Astrocyte (in vitro differentiated cells and primary cell): ENCODE measurements at regions not wholly inside any gene's neighbourhood (a gene's known extent, or its start where the extent isn't known, plus 50 kb on each side); places are given as distances from the start of the nearest gene placed in this dataset.

ENCODE experiments used
- DNase-seq: peaks from one replicate; pipeline ENCODE4 v3.0.0-alpha.2; 2010; ENCODE audit warnings: low read depth
- FAIRE-seq: peaks from 2 replicates; lab custom pipeline; 2011; peaks lifted over from hg19 to GRCh38; lab: Jason Lieb, UNC
- H2AFZ ChIP-seq: 2 replicates; pipeline ENCODE4 v1.6.0; 2012; ENCODE audit warnings: low read depth, low read length, inconsistent platforms
- H3K27ac ChIP-seq: 2 replicates; pipeline ENCODE4 v1.5.1; 2011; ENCODE audit warnings: low read depth, low read length, inconsistent platforms
- H3K27me3 ChIP-seq: 2 replicates; pipeline ENCODE4 v1.6.0; 2011; ENCODE audit warnings: low read length, inconsistent platforms; ENCODE audit not compliant: insufficient read depth
- H3K36me3 ChIP-seq: 2 replicates; pipeline ENCODE4 v1.5.1; 2011; ENCODE audit warnings: low read length, inconsistent platforms; ENCODE audit not compliant: insufficient read depth
- H3K4me1 ChIP-seq: 2 replicates; pipeline ENCODE4 v1.5.1; 2011; ENCODE audit warnings: low read length, inconsistent platforms; ENCODE audit not compliant: insufficient read depth
- H3K4me2 ChIP-seq: 2 replicates; pipeline ENCODE4 v1.6.0; 2012; ENCODE audit warnings: low read length, inconsistent platforms
- H3K4me3 ChIP-seq: 2 replicates; pipeline ENCODE4 v1.5.1; 2011; ENCODE audit warnings: low read depth, mild to moderate bottlenecking, low read length, inconsistent platforms; ENCODE audit not compliant: insufficient read depth
- H3K79me2 ChIP-seq: 2 replicates; pipeline ENCODE4 v1.6.0; 2012; ENCODE audit warnings: mild to moderate bottlenecking, low read length, inconsistent platforms; ENCODE audit not compliant: insufficient read depth
- H3K9ac ChIP-seq: 2 replicates; pipeline ENCODE4 v1.6.0; 2012; ENCODE audit warnings: mild to moderate bottlenecking, low read length, inconsistent platforms
- H3K9me3 ChIP-seq: 2 replicates; pipeline ENCODE4 v1.5.1; 2012; ENCODE audit warnings: low read depth, mild to moderate bottlenecking, low read length, inconsistent platforms; ENCODE audit not compliant: insufficient read depth
- H4K20me1 ChIP-seq: 2 replicates; pipeline ENCODE4 v1.6.0; 2012; ENCODE audit warnings: low read length, inconsistent platforms; ENCODE audit not compliant: insufficient read depth
- H3K27ac Mint-ChIP-seq: one replicate; pipeline ENCODE4 v1.8.0; 2021; ENCODE audit warnings: mild to moderate bottlenecking, mixed read lengths; ENCODE audit not compliant: unreplicated experiment
- H3K27me3 Mint-ChIP-seq: one replicate; pipeline ENCODE4 v1.8.0; 2021; ENCODE audit warnings: low read depth, mixed read lengths; ENCODE audit not compliant: unreplicated experiment
- H3K36me3 Mint-ChIP-seq: one replicate; pipeline ENCODE4 v1.8.0; 2021; ENCODE audit warnings: low read depth, mixed read lengths; ENCODE audit not compliant: unreplicated experiment
- H3K4me1 Mint-ChIP-seq: one replicate; pipeline ENCODE4 v1.8.0; 2021; ENCODE audit warnings: low read depth, mixed read lengths; ENCODE audit not compliant: unreplicated experiment
- H3K4me3 Mint-ChIP-seq: one replicate; pipeline ENCODE4 v1.8.0; 2021; ENCODE audit warnings: mild to moderate bottlenecking, moderate library complexity, mixed read lengths; ENCODE audit not compliant: unreplicated experiment
- H3K9me3 Mint-ChIP-seq: one replicate; pipeline ENCODE4 v1.8.0; 2021; ENCODE audit warnings: mild to moderate bottlenecking, mixed read lengths; ENCODE audit not compliant: unreplicated experiment
- TF ChIP-seq, protein P1 (sequence below): IDR thresholded peaks from 2 replicates; pipeline ENCODE4 v1.5.1; 2011; ENCODE audit warnings: low read depth, mild to moderate bottlenecking, inconsistent platforms, low read length, moderate library complexity; ENCODE audit not compliant: insufficient read depth

DNA sequence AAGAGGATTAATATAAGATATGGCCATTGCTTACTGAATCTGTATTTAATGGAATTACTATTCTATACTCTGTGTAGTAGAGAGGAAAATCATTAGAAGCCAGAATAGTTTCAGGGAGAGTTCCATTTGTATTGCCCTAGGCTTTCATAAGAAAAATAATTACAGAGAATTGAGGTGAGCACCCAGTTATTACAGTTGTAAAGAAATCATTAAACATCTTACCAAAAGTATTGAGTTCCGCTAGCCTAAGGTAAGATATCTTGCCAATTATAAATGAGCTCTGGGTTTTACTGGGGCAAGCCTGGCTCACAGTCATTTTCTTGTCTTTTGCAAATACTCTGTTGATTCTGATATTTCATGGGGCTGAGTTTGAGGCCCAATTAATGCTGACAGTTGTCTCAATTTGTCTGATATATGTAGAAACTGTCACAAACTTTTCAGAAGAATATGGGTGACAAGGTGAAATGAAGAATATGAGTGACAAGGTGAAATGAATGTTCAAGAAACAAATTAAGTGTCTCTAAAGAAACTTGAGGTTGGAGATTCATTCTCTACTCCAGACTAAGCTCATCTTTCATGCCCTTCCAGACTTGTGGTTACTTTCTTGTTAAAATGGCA is 127.8 kb downstream of the PTGER3 start:
- no peaks in the 10 kb centered on the region for H3K79me2 ChIP-seq
- H3K27me3 ChIP-seq = no peaks in the 10 kb centered on the region
- H3K9me3 ChIP-seq = no peaks in the 10 kb centered on the region
- no peaks in the 10 kb centered on the region for H3K4me1 ChIP-seq
- Mint-ChIP-seq H3K27ac (no peak overlapping the region), H3K36me3 (no peaks in the 10 kb centered on the region), H3K27me3 (no peaks in the 10 kb centered on the region), H3K4me1 (no peaks in the 10 kb centered on the region), H3K9me3 (no peaks in the 10 kb centered on the region), H3K4me3 (no peak overlapping the region)
- DNase-seq (no peak), FAIRE-seq (no peak)
- no peak overlapping the region for H2AFZ ChIP-seq
- no peak overlapping the region for H3K27ac ChIP-seq
- no peaks in the 10 kb centered on the region for H3K36me3 ChIP-seq
- no peak overlapping the region for H3K4me2 ChIP-seq
- TF ChIP-seq, protein P1, sequence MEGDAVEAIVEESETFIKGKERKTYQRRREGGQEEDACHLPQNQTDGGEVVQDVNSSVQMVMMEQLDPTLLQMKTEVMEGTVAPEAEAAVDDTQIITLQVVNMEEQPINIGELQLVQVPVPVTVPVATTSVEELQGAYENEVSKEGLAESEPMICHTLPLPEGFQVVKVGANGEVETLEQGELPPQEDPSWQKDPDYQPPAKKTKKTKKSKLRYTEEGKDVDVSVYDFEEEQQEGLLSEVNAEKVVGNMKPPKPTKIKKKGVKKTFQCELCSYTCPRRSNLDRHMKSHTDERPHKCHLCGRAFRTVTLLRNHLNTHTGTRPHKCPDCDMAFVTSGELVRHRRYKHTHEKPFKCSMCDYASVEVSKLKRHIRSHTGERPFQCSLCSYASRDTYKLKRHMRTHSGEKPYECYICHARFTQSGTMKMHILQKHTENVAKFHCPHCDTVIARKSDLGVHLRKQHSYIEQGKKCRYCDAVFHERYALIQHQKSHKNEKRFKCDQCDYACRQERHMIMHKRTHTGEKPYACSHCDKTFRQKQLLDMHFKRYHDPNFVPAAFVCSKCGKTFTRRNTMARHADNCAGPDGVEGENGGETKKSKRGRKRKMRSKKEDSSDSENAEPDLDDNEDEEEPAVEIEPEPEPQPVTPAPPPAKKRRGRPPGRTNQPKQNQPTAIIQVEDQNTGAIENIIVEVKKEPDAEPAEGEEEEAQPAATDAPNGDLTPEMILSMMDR = no peak
- no peak overlapping the region for H3K9ac ChIP-seq
- no peaks in the 10 kb centered on the region for H4K20me1 ChIP-seq
- no peak overlapping the region for H3K4me3 ChIP-seq
